Hepatocyte (in vitro differentiated cells): ENCODE measurements at regions not wholly inside any gene's neighbourhood (a gene's known extent, or its start where the extent isn't known, plus 50 kb on each side); places are given as distances from the start of the nearest gene placed in this dataset.

Experiments used
- DNase-seq: peaks from one replicate; pipeline ENCODE4 v3.0.0-alpha.2; 2016; ENCODE audit warnings: low spot score
- H2AFZ ChIP-seq: fragments of 200-600 bp; sonication (generic); 2 replicates; pipeline ENCODE4 v1.6.0; 2016; ENCODE audit warnings: antibody characterized with exemption, mild to moderate bottlenecking
- H3K27ac ChIP-seq: fragments of 200-600 bp; sonication (generic); 2 replicates; pipeline ENCODE4 v1.5.1; 2016; ENCODE audit warnings: mild to moderate bottlenecking
- H3K27me3 ChIP-seq: fragments of 200-600 bp; sonication (generic); 2 replicates; pipeline ENCODE4 v1.6.1; 2016
- H3K36me3 ChIP-seq: fragments of 200-600 bp; sonication (generic); replicated peaks from 2 replicates; pipeline ENCODE4 v1.5.1; 2016; ENCODE audit warnings: low read depth; ENCODE audit not compliant: insufficient read depth
- H3K4me1 ChIP-seq: fragments of 200-600 bp; sonication (generic); 2 replicates; pipeline ENCODE4 v1.5.1; 2016; ENCODE audit warnings: mild to moderate bottlenecking, moderate library complexity; ENCODE audit not compliant: insufficient read depth
- H3K4me2 ChIP-seq: fragments of 200-600 bp; sonication (generic); 2 replicates; pipeline ENCODE4 v1.6.0; 2016
- H3K4me3 ChIP-seq: fragments of 200-600 bp; sonication (generic); 2 replicates; pipeline ENCODE4 v1.5.1; 2016; ENCODE audit warnings: mild to moderate bottlenecking
- H3K79me2 ChIP-seq: fragments of 200-600 bp; sonication (generic); 2 replicates; pipeline ENCODE4 v1.6.0; 2017; ENCODE audit warnings: mild to moderate bottlenecking
- H3K9me2 ChIP-seq: fragments of 200-600 bp; sonication (generic); replicated peaks from 2 replicates; pipeline ENCODE4 v1.6.0; 2017; ENCODE audit warnings: mild to moderate bottlenecking; ENCODE audit not compliant: insufficient read depth
- H3K9me3 ChIP-seq: fragments of 200-600 bp; sonication (generic); 2 replicates; pipeline ENCODE4 v1.5.1; 2016; ENCODE audit warnings: low read depth, mild to moderate bottlenecking
- H4K20me1 ChIP-seq: fragments of 200-600 bp; sonication (generic); 2 replicates; pipeline ENCODE4 v1.6.0; 2016; ENCODE audit warnings: mild to moderate bottlenecking; ENCODE audit not compliant: insufficient read depth, poor library complexity, severe bottlenecking
- CTCF ChIP-seq: fragments of 200-600 bp; sonication (generic); IDR thresholded peaks from 2 replicates; pipeline ENCODE4 v1.5.1; 2016; ENCODE audit warnings: antibody characterized with exemption, mild to moderate bottlenecking; ENCODE audit not compliant: poor library complexity
- EZH2 ChIP-seq: fragments of 200-600 bp; sonication (generic); IDR thresholded peaks from 2 replicates; pipeline ENCODE4 v1.6.1; 2016; ENCODE audit warnings: antibody characterized with exemption, mild to moderate bottlenecking, borderline replicate concordance
- EZH2phosphoT487 ChIP-seq: fragments of 200-600 bp; sonication (generic); IDR thresholded peaks from one replicate; pipeline ENCODE4 v1.6.1; 2018; ENCODE audit warnings: antibody characterized with exemption, mild to moderate bottlenecking, low read depth, moderate library complexity; ENCODE audit not compliant: unreplicated experiment, severe bottlenecking
- WGBS: methylation state at CpG from one replicate; pipeline ENCODE4 v1.1.6; 2016; ENCODE audit warnings: low lambda C conversion rate; ENCODE audit errors: missing lambda C conversion rate; 5-methylcytosine and 5-hydroxymethylcytosine counted together

- no peaks in the 10 kb centered on the region for H3K9me3 ChIP-seq
- DNase-seq: no peak
- H3K4me2 ChIP-seq: no peak overlapping the region
- H3K4me1 ChIP-seq: no peaks in the 10 kb centered on the region
- H4K20me1 ChIP-seq: no peaks in the 10 kb centered on the region
- 33% methylated on average over 20 of the region's 20 CpGs for WGBS
- H3K27me3 ChIP-seq: peaks cover 31% of the 10 kb centered on the region
- H3K4me3 ChIP-seq: no peak overlapping the region
- H3K27ac ChIP-seq: no peak overlapping the region
- no peaks in the 10 kb centered on the region for H3K36me3 ChIP-seq
- no peak overlapping the region for H2AFZ ChIP-seq
- H3K9me2 ChIP-seq: no peaks in the 10 kb centered on the region
- no peaks in the 10 kb centered on the region for H3K79me2 ChIP-seq
- TF ChIP-seq EZH2phosphoT487 (no peak), EZH2 (no peak), CTCF (no peak)
These were observed 171.6 kb upstream of the TNRC6C start for GRCh38 chr17:77786740-77787505.

GRCh38 chr17:77790143-77790829 lies 168.2 kb upstream of the TNRC6C start:
- Histone ChIP-seq H2AFZ (no peak overlapping the region), H3K9me3 (no peaks in the 10 kb centered on the region), H3K27me3 (peaks cover 23% of the 10 kb centered on the region), H3K79me2 (no peaks in the 10 kb centered on the region), H3K4me2 (no peak overlapping the region), H3K4me1 (no peaks in the 10 kb centered on the region), H4K20me1 (no peaks in the 10 kb centered on the region), H3K4me3 (no peak overlapping the region), H3K27ac (no peak overlapping the region), H3K36me3 (no peaks in the 10 kb centered on the region), H3K9me2 (no peaks in the 10 kb centered on the region)
- no peak for DNase-seq
- WGBS: 61% methylated on average over 9 of the region's 9 CpGs
- TF ChIP-seq EZH2 (no peak), CTCF (no peak), EZH2phosphoT487 (no peak)

- H3K27me3 ChIP-seq: peaks cover 2% of the 10 kb centered on the region
These were observed 165.9 kb upstream of the TNRC6C start for GRCh38 chr17:77792626-77793025.

More at GRCh38 chr17:77792626-77793025, 165.9 kb upstream of the TNRC6C start:
- H3K27ac ChIP-seq: no peak overlapping the region
- DNase-seq: no peak
- no peaks in the 10 kb centered on the region for H3K79me2 ChIP-seq
- TF ChIP-seq EZH2 (no peak), EZH2phosphoT487 (no peak), CTCF (no peak)
- H4K20me1 ChIP-seq: no peaks in the 10 kb centered on the region
- H3K9me3 ChIP-seq: no peaks in the 10 kb centered on the region
- 87% methylated on average over 6 of the region's 10 CpGs for WGBS
- H3K36me3 ChIP-seq: no peaks in the 10 kb centered on the region
- H3K4me1 ChIP-seq: no peaks in the 10 kb centered on the region
- H3K4me2 ChIP-seq: no peak overlapping the region
- no peaks in the 10 kb centered on the region for H3K9me2 ChIP-seq
- H3K4me3 ChIP-seq: no peak overlapping the region
- no peak overlapping the region for H2AFZ ChIP-seq
